H7 (cell line): ENCODE measurements at regions not wholly inside any gene's neighbourhood (a gene's known extent, or its start where the extent isn't known, plus 50 kb on each side); places are given as distances from the start of the nearest gene placed in this dataset.

Source experiments
- DNase-seq: peaks from one replicate; pipeline ENCODE4 v3.0.0; 2012
- H3K27me3 ChIP-seq: 2 replicates; pipeline ENCODE4 v1.6.0; 2011; ENCODE audit warnings: mild to moderate bottlenecking, low read length; ENCODE audit not compliant: control insufficient read depth, insufficient read depth
- H3K36me3 ChIP-seq: replicated peaks from 2 replicates; pipeline ENCODE4 v1.5.1; 2011; ENCODE audit warnings: low read length; ENCODE audit not compliant: control insufficient read depth, insufficient read depth
- H3K4me3 ChIP-seq: 2 replicates; pipeline ENCODE4 v1.5.1; 2011; ENCODE audit warnings: low read depth, mild to moderate bottlenecking, control low read depth, low read length, moderate library complexity; ENCODE audit not compliant: insufficient read depth

GRCh38 chr11:130641876-130642275 lies 193.4 kb downstream of the ADAMTS15 start:
- no peaks in the 10 kb centered on the region for H3K27me3 ChIP-seq
- H3K36me3 ChIP-seq, result no peaks in the 10 kb centered on the region
- no peak overlapping the region for H3K4me3 ChIP-seq
- no peak for DNase-seq

- DNase-seq, result peak; percentile 31
- no peaks in the 10 kb centered on the region; the same call in 1 of the 2 replicates for H3K27me3 ChIP-seq
Measured at GRCh38 chr11:130642994-130643393, 194.5 kb downstream of the ADAMTS15 start.

GRCh38 chr11:130644187-130644586 lies 195.7 kb downstream of the ADAMTS15 start:
- Histone ChIP-seq H3K27me3 (no peaks in the 10 kb centered on the region; the same call in 1 of the 2 replicates), H3K36me3 (no peaks in the 10 kb centered on the region), H3K4me3 (no peak overlapping the region)
- peak; percentile 66 for DNase-seq

More at GRCh38 chr11:130642994-130643393, 194.5 kb downstream of the ADAMTS15 start:
- H3K4me3 ChIP-seq, result no peak overlapping the region
- no peaks in the 10 kb centered on the region for H3K36me3 ChIP-seq

GRCh38 chr11:130645164-130645842 lies 196.9 kb downstream of the ADAMTS15 start:
- Histone ChIP-seq H3K36me3 (no peaks in the 10 kb centered on the region), H3K4me3 (no peak overlapping the region), H3K27me3 (no peaks in the 10 kb centered on the region; the same call in 1 of the 2 replicates)
- no peak for DNase-seq

- DNase-seq, result no peak
- Histone ChIP-seq H3K4me3 (no peak overlapping the region), H3K36me3 (no peaks in the 10 kb centered on the region), H3K27me3 (no peaks in the 10 kb centered on the region; the same call in 1 of the 2 replicates)
Measured at GRCh38 chr11:130645843-130646197, 197.4 kb downstream of the ADAMTS15 start.

- Histone ChIP-seq H3K36me3 (no peaks in the 10 kb centered on the region), H3K27me3 (no peaks in the 10 kb centered on the region; the same call in 1 of the 2 replicates), H3K4me3 (no peak overlapping the region)
- no peak for DNase-seq
Measured at GRCh38 chr11:130646881-130647280, 198.4 kb downstream of the ADAMTS15 start.

GRCh38 chr11:130647371-130647770 lies 198.9 kb downstream of the ADAMTS15 start:
- no peak overlapping the region for H3K4me3 ChIP-seq
- H3K27me3 ChIP-seq, result no peaks in the 10 kb centered on the region; the same call in 1 of the 2 replicates
- no peak for DNase-seq
- H3K36me3 ChIP-seq, result no peaks in the 10 kb centered on the region

- Histone ChIP-seq H3K36me3 (no peaks in the 10 kb centered on the region), H3K4me3 (no peak overlapping the region), H3K27me3 (no peaks in the 10 kb centered on the region; the same call in 1 of the 2 replicates)
- DNase-seq, result no peak
Measured at GRCh38 chr11:130649801-130650200, 201.4 kb downstream of the ADAMTS15 start.

GRCh38 chr11:130650456-130651030 lies 202.1 kb downstream of the ADAMTS15 start:
- no peak for DNase-seq

GRCh38 chr11:130651066-130651855 lies 202.8 kb downstream of the ADAMTS15 start:
- no peaks in the 10 kb centered on the region; the same call in 1 of the 2 replicates for H3K27me3 ChIP-seq
- H3K36me3 ChIP-seq, result no peaks in the 10 kb centered on the region
- no peak overlapping the region for H3K4me3 ChIP-seq
- no peak for DNase-seq

More at GRCh38 chr11:130650456-130651030, 202.1 kb downstream of the ADAMTS15 start:
- Histone ChIP-seq H3K36me3 (no peaks in the 10 kb centered on the region), H3K4me3 (no peak overlapping the region), H3K27me3 (no peaks in the 10 kb centered on the region; the same call in 1 of the 2 replicates)

- DNase-seq, result no peak
- Histone ChIP-seq H3K36me3 (no peaks in the 10 kb centered on the region), H3K27me3 (no peaks in the 10 kb centered on the region), H3K4me3 (no peak overlapping the region)
Measured at GRCh38 chr11:130652671-130653335, 204.4 kb downstream of the ADAMTS15 start.

- H3K4me3 ChIP-seq, result no peak overlapping the region
- no peaks in the 10 kb centered on the region for H3K27me3 ChIP-seq
- no peaks in the 10 kb centered on the region for H3K36me3 ChIP-seq
- peak; percentile 32 for DNase-seq
Measured at GRCh38 chr11:130653838-130654636, 205.6 kb downstream of the ADAMTS15 start.

GRCh38 chr11:130655300-130655699 lies 206.9 kb downstream of the ADAMTS15 start:
- Histone ChIP-seq H3K4me3 (no peak overlapping the region), H3K27me3 (no peaks in the 10 kb centered on the region), H3K36me3 (no peaks in the 10 kb centered on the region)
- no peak for DNase-seq

- H3K27me3 ChIP-seq, result no peaks in the 10 kb centered on the region
- H3K4me3 ChIP-seq, result no peak overlapping the region
- no peaks in the 10 kb centered on the region for H3K36me3 ChIP-seq
- DNase-seq, result no peak
Measured at GRCh38 chr11:130666781-130667251, 218.4 kb downstream of the ADAMTS15 start.
